ENCODE measurements at regions not wholly inside any gene's neighbourhood (a gene's known extent, or its start where the extent isn't known, plus 50 kb on each side); places are given as distances from the start of the nearest gene placed in this dataset.

- ChIA-PET POLR2A (no interaction called here), CTCF (interaction anchor here (0.7 to 1.1 kb wide), 2 partner anchors 8 to 10 kb away, joined by 3 read pairs; no protein-coding TSS in a partner anchor)
Measured at GRCh38 chr1:168396940-168397684, 116.4 kb downstream of the TBX19 start.

GRCh38 chr1:168396508-168396907 lies 115.8 kb downstream of the TBX19 start:
- ChIA-PET POLR2A (no interaction called here), CTCF (interaction anchor here (1.1 kb wide), 1 partner anchor 10 kb away, joined by 3 read pairs; no protein-coding TSS in a partner anchor)

- CTCF ChIA-PET: no interaction called here
Measured at GRCh38 chr1:168394858-168395257, 114.2 kb downstream of the TBX19 start.

GRCh38 chr1:168392958-168393549 lies 112.4 kb downstream of the TBX19 start:
- POLR2A ChIA-PET: no interaction called here
- CTCF ChIA-PET: no interaction called here

More at GRCh38 chr1:168394858-168395257, 114.2 kb downstream of the TBX19 start:
- POLR2A ChIA-PET: no interaction called here

GRCh38 chr1:168391851-168392681 lies 111.4 kb downstream of the TBX19 start:
- ChIA-PET POLR2A (interaction anchor here (0.6 kb wide), 1 partner anchor 602 kb away, joined by 5 read pairs; no protein-coding TSS in a partner anchor), CTCF (no interaction called here)

- POLR2A ChIA-PET: no interaction called here
- CTCF ChIA-PET: interaction anchor here (0.6 kb wide), 1 partner anchor 163 kb away, joined by 3 read pairs; no protein-coding TSS in a partner anchor
Measured at GRCh38 chr1:168390271-168390670, 109.6 kb downstream of the TBX19 start.

- POLR2A ChIA-PET: no interaction called here
Measured at GRCh38 chr1:168387781-168388760, 107.4 kb downstream of the TBX19 start.

GRCh38 chr1:168386949-168387586 lies 106.4 kb downstream of the TBX19 start:
- CTCF ChIA-PET: interaction anchor here (0.6 to 2.2 kb wide), 3 partner anchors 16 to 45 kb away, joined by 3 to 7 read pairs (median 3); no protein-coding TSS in a partner anchor
- POLR2A ChIA-PET: no interaction called here

More at GRCh38 chr1:168387781-168388760, 107.4 kb downstream of the TBX19 start:
- CTCF ChIA-PET: interaction anchor here (0.5 to 2.2 kb wide), 2 partner anchors 46 to 58 kb away, joined by 3 to 7 read pairs; no protein-coding TSS in a partner anchor

- ChIA-PET CTCF (interaction anchor here (0.6 to 2.2 kb wide), 4 partner anchors 17 to 44 kb away, joined by 3 to 7 read pairs (median 4); no protein-coding TSS in a partner anchor), POLR2A (no interaction called here)
Measured at GRCh38 chr1:168386492-168386891, 105.8 kb downstream of the TBX19 start.

GRCh38 chr1:168381850-168382249 lies 101.2 kb downstream of the TBX19 start:
- POLR2A ChIA-PET: no interaction called here
- CTCF ChIA-PET: no interaction called here

GRCh38 chr1:168380945-168381344 lies 100.3 kb downstream of the TBX19 start:
- ChIA-PET POLR2A (no interaction called here), CTCF (no interaction called here)

- ChIA-PET POLR2A (no interaction called here), CTCF (no interaction called here)
Measured at GRCh38 chr1:168379104-168379860, 98.6 kb downstream of the TBX19 start.

GRCh38 chr1:168375566-168376300 lies 95.1 kb downstream of the TBX19 start:
- CTCF ChIA-PET: no interaction called here
- POLR2A ChIA-PET: interaction anchor here (0.6 kb wide), 1 partner anchor 45 kb away, joined by 3 read pairs; no protein-coding TSS in a partner anchor

- POLR2A ChIA-PET: no interaction called here
- CTCF ChIA-PET: interaction anchor here (1.0 to 1.3 kb wide), 2 partner anchors 12 to 33 kb away, joined by 3 to 4 read pairs; no protein-coding TSS in a partner anchor
Measured at GRCh38 chr1:168374566-168374965, 93.9 kb downstream of the TBX19 start.

GRCh38 chr1:168373869-168374268 lies 93.2 kb downstream of the TBX19 start:
- ChIA-PET CTCF (interaction anchor here (1.3 kb wide), 1 partner anchor 32 kb away, joined by 4 read pairs; no protein-coding TSS in a partner anchor), POLR2A (no interaction called here)

- CTCF ChIA-PET: no interaction called here
Measured at GRCh38 chr1:168372861-168373371, 92.2 kb downstream of the TBX19 start.

GRCh38 chr1:168372307-168372706 lies 91.6 kb downstream of the TBX19 start:
- POLR2A ChIA-PET: no interaction called here

More at GRCh38 chr1:168372861-168373371, 92.2 kb downstream of the TBX19 start:
- POLR2A ChIA-PET: no interaction called here

More at GRCh38 chr1:168372307-168372706, 91.6 kb downstream of the TBX19 start:
- CTCF ChIA-PET: no interaction called here

All from activated CD8-positive, alpha-beta memory T cell treated with anti-CD3 and anti-CD28 coated beads for 36 hours (primary cell).